ENCODE measurements at regions not wholly inside any gene's neighbourhood (a gene's known extent, or its start where the extent isn't known, plus 50 kb on each side); places are given as distances from the start of the nearest gene placed in this dataset.

GRCh38 chr18:75923169-75923568, 495.7 kb upstream of the SMIM21 start:
- Mint-ChIP-seq H3K4me3 (no peak overlapping the region), H3K27ac (no peak overlapping the region), H3K9me3 (peaks cover 0 to 9% (median 0%) of the 10 kb centered on the region in 7 donors), H3K27me3 (peaks cover under 1% of the 10 kb centered on the region), H3K4me1 (no peaks in the 10 kb centered on the region), H3K36me3 (no peaks in the 10 kb centered on the region)
- Histone ChIP-seq H3K36me3 (ENCODE audit: control insufficient read depth, insufficient read depth, low read length) (no peaks in the 10 kb centered on the region), H3K4me3 (ENCODE audit: low read depth, low read length) (no peak overlapping the region), H3K4me1 (ENCODE audit: control insufficient read depth, insufficient read depth, low read length, poor library complexity, severe bottlenecking) (no peaks in the 10 kb centered on the region), H3K27ac (ENCODE audit: insufficient read depth, low read length, poor library complexity, severe bottlenecking) (no peak overlapping the region), H3K9me3 (ENCODE audit: control insufficient read depth in 2 of 2, low read length in 2 of 2) (no peaks in the 10 kb centered on the region), H3K27me3 (ENCODE audit: control insufficient read depth, insufficient read depth, low read length) (no peaks in the 10 kb centered on the region)
- DNase-seq (no peak), ATAC-seq (ENCODE audit: low read depth in 2 of 2) (no peak)

GRCh38 chr18:75916624-75916982, 489.1 kb upstream of the SMIM21 start:
- ATAC-seq (ENCODE audit: low read depth in 2 of 2) (no peak), DNase-seq (no peak)
- Histone ChIP-seq H3K36me3 (ENCODE audit: control insufficient read depth, insufficient read depth, low read length) (no peaks in the 10 kb centered on the region), H3K9me3 (ENCODE audit: control insufficient read depth in 2 of 2, low read length in 2 of 2) (no peaks in the 10 kb centered on the region), H3K4me1 (ENCODE audit: control insufficient read depth, insufficient read depth, low read length, poor library complexity, severe bottlenecking) (no peaks in the 10 kb centered on the region), H3K4me3 (ENCODE audit: low read depth, low read length) (no peak overlapping the region), H3K27me3 (ENCODE audit: control insufficient read depth, insufficient read depth, low read length) (no peaks in the 10 kb centered on the region), H3K27ac (ENCODE audit: insufficient read depth, low read length, poor library complexity, severe bottlenecking) (no peak overlapping the region)
- no peaks in the 10 kb centered on the region for H3K4me1 Mint-ChIP-seq
- H3K36me3 Mint-ChIP-seq = no peaks in the 10 kb centered on the region
- no peak overlapping the region for H3K27ac Mint-ChIP-seq
- peaks cover 0 to 5% (median 0%) of the 10 kb centered on the region in 7 donors for H3K9me3 Mint-ChIP-seq
- peaks cover 12% of the 10 kb centered on the region for H3K27me3 Mint-ChIP-seq
- H3K4me3 Mint-ChIP-seq = no peak overlapping the region

- no peaks in the 10 kb centered on the region for H3K4me1 Mint-ChIP-seq
Measured at GRCh38 chr18:75915941-75916623, 488.6 kb upstream of the SMIM21 start.

GRCh38 chr18:75912829-75913228, 485.3 kb upstream of the SMIM21 start:
- Histone ChIP-seq H3K27ac (ENCODE audit: insufficient read depth, low read length, poor library complexity, severe bottlenecking) (no peak overlapping the region), H3K36me3 (ENCODE audit: control insufficient read depth, insufficient read depth, low read length) (no peaks in the 10 kb centered on the region), H3K4me1 (ENCODE audit: control insufficient read depth, insufficient read depth, low read length, poor library complexity, severe bottlenecking) (no peaks in the 10 kb centered on the region), H3K4me3 (ENCODE audit: low read depth, low read length) (no peak overlapping the region), H3K9me3 (ENCODE audit: control insufficient read depth in 2 of 2, low read length in 2 of 2) (no peaks in the 10 kb centered on the region), H3K27me3 (ENCODE audit: control insufficient read depth, insufficient read depth, low read length) (no peaks in the 10 kb centered on the region)
- H3K27me3 Mint-ChIP-seq = peaks cover 8% of the 10 kb centered on the region
- no peak for DNase-seq
- no peak overlapping the region for H3K27ac Mint-ChIP-seq
- H3K36me3 Mint-ChIP-seq = no peaks in the 10 kb centered on the region
- peaks cover 0 to 1% (median 0%) of the 10 kb centered on the region in 7 donors for H3K9me3 Mint-ChIP-seq
- no peak overlapping the region for H3K4me3 Mint-ChIP-seq
- ATAC-seq (ENCODE audit: low read depth in 2 of 2) = no peak
- no peaks in the 10 kb centered on the region for H3K4me1 Mint-ChIP-seq

More at GRCh38 chr18:75915941-75916623, 488.6 kb upstream of the SMIM21 start:
- no peak for ATAC-seq (ENCODE audit: low read depth in 2 of 2)
- no peaks in the 10 kb centered on the region for H3K9me3 ChIP-seq (ENCODE audit: control insufficient read depth in 2 of 2, low read length in 2 of 2)
- no peak overlapping the region for H3K27ac ChIP-seq (ENCODE audit: insufficient read depth, low read length, poor library complexity, severe bottlenecking)
- H3K27me3 ChIP-seq (ENCODE audit: control insufficient read depth, insufficient read depth, low read length) = no peaks in the 10 kb centered on the region
- DNase-seq = no peak
- Mint-ChIP-seq H3K36me3 (no peaks in the 10 kb centered on the region), H3K4me3 (no peak overlapping the region), H3K27ac (no peak overlapping the region), H3K27me3 (peaks cover 12% of the 10 kb centered on the region), H3K9me3 (peaks cover 0 to 3% (median 0%) of the 10 kb centered on the region in 7 donors)
- no peaks in the 10 kb centered on the region for H3K36me3 ChIP-seq (ENCODE audit: control insufficient read depth, insufficient read depth, low read length)
- no peaks in the 10 kb centered on the region for H3K4me1 ChIP-seq (ENCODE audit: control insufficient read depth, insufficient read depth, low read length, poor library complexity, severe bottlenecking)
- H3K4me3 ChIP-seq (ENCODE audit: low read depth, low read length) = no peak overlapping the region

- no peak overlapping the region for H3K4me3 ChIP-seq (ENCODE audit: low read depth, low read length)
- DNase-seq (no peak), ATAC-seq (ENCODE audit: low read depth in 2 of 2) (no peak)
- no peaks in the 10 kb centered on the region for H3K4me1 ChIP-seq (ENCODE audit: control insufficient read depth, insufficient read depth, low read length, poor library complexity, severe bottlenecking)
- H3K36me3 ChIP-seq (ENCODE audit: control insufficient read depth, insufficient read depth, low read length) = no peaks in the 10 kb centered on the region
- Mint-ChIP-seq H3K9me3 (peaks cover 0 to 6% (median 0%) of the 10 kb centered on the region in 7 donors), H3K4me3 (no peak overlapping the region), H3K36me3 (no peaks in the 10 kb centered on the region), H3K27me3 (no peaks in the 10 kb centered on the region), H3K4me1 (no peaks in the 10 kb centered on the region), H3K27ac (peak overlapping the region in 1 of 3 donors; percentile 44)
- H3K9me3 ChIP-seq (ENCODE audit: control insufficient read depth in 2 of 2, low read length in 2 of 2) = no peaks in the 10 kb centered on the region
- H3K27ac ChIP-seq (ENCODE audit: insufficient read depth, low read length, poor library complexity, severe bottlenecking) = no peak overlapping the region
- H3K27me3 ChIP-seq (ENCODE audit: control insufficient read depth, insufficient read depth, low read length) = no peaks in the 10 kb centered on the region
Measured at GRCh38 chr18:75904416-75904815, 476.9 kb upstream of the SMIM21 start.

- peaks cover 0 to 6% (median 1%) of the 10 kb centered on the region in 7 donors for H3K9me3 Mint-ChIP-seq
- Histone ChIP-seq H3K27me3 (ENCODE audit: control insufficient read depth, insufficient read depth, low read length) (no peaks in the 10 kb centered on the region), H3K36me3 (ENCODE audit: control insufficient read depth, insufficient read depth, low read length) (no peaks in the 10 kb centered on the region), H3K27ac (ENCODE audit: insufficient read depth, low read length, poor library complexity, severe bottlenecking) (no peak overlapping the region), H3K4me3 (ENCODE audit: low read depth, low read length) (no peak overlapping the region), H3K9me3 (ENCODE audit: control insufficient read depth in 2 of 2, low read length in 2 of 2) (no peaks in the 10 kb centered on the region), H3K4me1 (ENCODE audit: control insufficient read depth, insufficient read depth, low read length, poor library complexity, severe bottlenecking) (no peaks in the 10 kb centered on the region)
- no peak for ATAC-seq (ENCODE audit: low read depth in 2 of 2)
- no peak for DNase-seq
- no peaks in the 10 kb centered on the region for H3K27me3 Mint-ChIP-seq
- no peaks in the 10 kb centered on the region for H3K36me3 Mint-ChIP-seq
- no peaks in the 10 kb centered on the region for H3K4me1 Mint-ChIP-seq
- no peak overlapping the region for H3K4me3 Mint-ChIP-seq
- no peak overlapping the region for H3K27ac Mint-ChIP-seq
Measured at GRCh38 chr18:75898651-75899050, 471.1 kb upstream of the SMIM21 start.

GRCh38 chr18:75897386-75897785, 469.9 kb upstream of the SMIM21 start:
- Histone ChIP-seq H3K9me3 (ENCODE audit: control insufficient read depth in 2 of 2, low read length in 2 of 2) (no peaks in the 10 kb centered on the region), H3K27me3 (ENCODE audit: control insufficient read depth, insufficient read depth, low read length) (no peaks in the 10 kb centered on the region), H3K36me3 (ENCODE audit: control insufficient read depth, insufficient read depth, low read length) (no peaks in the 10 kb centered on the region), H3K4me3 (ENCODE audit: low read depth, low read length) (no peak overlapping the region), H3K4me1 (ENCODE audit: control insufficient read depth, insufficient read depth, low read length, poor library complexity, severe bottlenecking) (no peaks in the 10 kb centered on the region), H3K27ac (ENCODE audit: insufficient read depth, low read length, poor library complexity, severe bottlenecking) (no peak overlapping the region)
- no peaks in the 10 kb centered on the region for H3K4me1 Mint-ChIP-seq
- ATAC-seq (ENCODE audit: low read depth in 2 of 2) (no peak), DNase-seq (no peak)
- no peaks in the 10 kb centered on the region for H3K27me3 Mint-ChIP-seq
- H3K27ac Mint-ChIP-seq = no peak overlapping the region
- no peaks in the 10 kb centered on the region for H3K36me3 Mint-ChIP-seq
- H3K4me3 Mint-ChIP-seq = no peak overlapping the region
- H3K9me3 Mint-ChIP-seq = peaks cover 0 to 6% (median 0%) of the 10 kb centered on the region in 7 donors

GRCh38 chr18:75896865-75897264, 469.4 kb upstream of the SMIM21 start:
- H3K27me3 ChIP-seq (ENCODE audit: control insufficient read depth, insufficient read depth, low read length) = no peaks in the 10 kb centered on the region
- no peak overlapping the region for H3K27ac Mint-ChIP-seq
- no peaks in the 10 kb centered on the region for H3K4me1 ChIP-seq (ENCODE audit: control insufficient read depth, insufficient read depth, low read length, poor library complexity, severe bottlenecking)
- H3K9me3 Mint-ChIP-seq = peaks cover 0 to 6% (median 0%) of the 10 kb centered on the region in 7 donors
- no peak for ATAC-seq (ENCODE audit: low read depth in 2 of 2)
- H3K36me3 ChIP-seq (ENCODE audit: control insufficient read depth, insufficient read depth, low read length) = no peaks in the 10 kb centered on the region
- H3K4me3 Mint-ChIP-seq = no peak overlapping the region
- no peak overlapping the region for H3K27ac ChIP-seq (ENCODE audit: insufficient read depth, low read length, poor library complexity, severe bottlenecking)
- no peaks in the 10 kb centered on the region for H3K27me3 Mint-ChIP-seq
- H3K4me3 ChIP-seq (ENCODE audit: low read depth, low read length) = no peak overlapping the region
- H3K4me1 Mint-ChIP-seq = no peaks in the 10 kb centered on the region
- no peak for DNase-seq
- H3K9me3 ChIP-seq (ENCODE audit: control insufficient read depth in 2 of 2, low read length in 2 of 2) = no peaks in the 10 kb centered on the region
- no peaks in the 10 kb centered on the region for H3K36me3 Mint-ChIP-seq
